Cardiac fibroblast (primary cell): ENCODE measurements at regions not wholly inside any gene's neighbourhood (a gene's known extent, or its start where the extent isn't known, plus 50 kb on each side); places are given as distances from the start of the nearest gene placed in this dataset.

ENCODE experiments used
- DNase-seq, 2 donors: peaks; one replicate each; pipeline versions ENCODE4 v3.0.0 to v3.0.0-alpha.2; 2010; ENCODE audit warnings: low read depth in 2 of 2
- H3K4me3 ChIP-seq, 2 donors: replicated peaks in 1 of 2; 1 replicate in 1 of 2; 2 replicates in 1 of 2; pipeline ENCODE4 v1.5.1; 2011; ENCODE audit warnings: low read depth in 2 of 2, low read length in 2 of 2, mild to moderate bottlenecking in 2 of 2, moderate library complexity in 1 of 2
- TF ChIP-seq, protein P1 (sequence below): IDR thresholded peaks from one replicate; pipeline ENCODE4 v1.5.1; 2011; ENCODE audit warnings: low read depth, mild to moderate bottlenecking, low read length, inconsistent platforms

GRCh38 chr4:125398263-125399002 lies 83.7 kb downstream of the FAT4 start:
- no peak overlapping the region for H3K4me3 ChIP-seq
- DNase-seq = no peak
- TF ChIP-seq, protein P1, sequence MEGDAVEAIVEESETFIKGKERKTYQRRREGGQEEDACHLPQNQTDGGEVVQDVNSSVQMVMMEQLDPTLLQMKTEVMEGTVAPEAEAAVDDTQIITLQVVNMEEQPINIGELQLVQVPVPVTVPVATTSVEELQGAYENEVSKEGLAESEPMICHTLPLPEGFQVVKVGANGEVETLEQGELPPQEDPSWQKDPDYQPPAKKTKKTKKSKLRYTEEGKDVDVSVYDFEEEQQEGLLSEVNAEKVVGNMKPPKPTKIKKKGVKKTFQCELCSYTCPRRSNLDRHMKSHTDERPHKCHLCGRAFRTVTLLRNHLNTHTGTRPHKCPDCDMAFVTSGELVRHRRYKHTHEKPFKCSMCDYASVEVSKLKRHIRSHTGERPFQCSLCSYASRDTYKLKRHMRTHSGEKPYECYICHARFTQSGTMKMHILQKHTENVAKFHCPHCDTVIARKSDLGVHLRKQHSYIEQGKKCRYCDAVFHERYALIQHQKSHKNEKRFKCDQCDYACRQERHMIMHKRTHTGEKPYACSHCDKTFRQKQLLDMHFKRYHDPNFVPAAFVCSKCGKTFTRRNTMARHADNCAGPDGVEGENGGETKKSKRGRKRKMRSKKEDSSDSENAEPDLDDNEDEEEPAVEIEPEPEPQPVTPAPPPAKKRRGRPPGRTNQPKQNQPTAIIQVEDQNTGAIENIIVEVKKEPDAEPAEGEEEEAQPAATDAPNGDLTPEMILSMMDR = no peak

- TF ChIP-seq, protein P1 = no peak
- no peak overlapping the region for H3K4me3 ChIP-seq
- DNase-seq = no peak
Observed at GRCh38 chr4:125400756-125401155, 86.0 kb downstream of the FAT4 start.

- H3K4me3 ChIP-seq = no peak overlapping the region
- TF ChIP-seq, protein P1 = no peak
- no peak for DNase-seq
Observed at GRCh38 chr4:125401784-125402183, 87.0 kb downstream of the FAT4 start.

GRCh38 chr4:125420526-125420925 lies 105.8 kb downstream of the FAT4 start:
- peak in 1 of 2 donors; percentile 19 for DNase-seq

DNA sequence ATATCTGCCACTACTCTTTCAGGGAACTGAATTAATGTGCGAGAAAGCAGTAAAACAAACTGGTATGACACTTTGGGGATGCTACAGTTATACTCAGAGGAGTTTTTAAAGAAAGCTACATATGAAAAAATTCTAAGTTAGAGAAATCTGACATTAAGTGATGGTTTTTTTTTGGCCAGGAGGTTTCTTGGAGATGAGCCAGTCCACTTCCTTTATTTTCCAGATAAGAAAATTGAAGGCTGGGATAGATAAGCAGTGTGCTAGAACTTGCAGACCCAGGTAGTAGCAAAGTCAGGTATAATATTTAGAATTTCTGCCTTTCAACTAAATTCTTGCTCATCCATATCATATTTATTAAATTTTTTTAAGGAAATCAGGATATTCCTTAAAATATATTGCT lies 106.8 kb downstream of the FAT4 start:
- DNase-seq = peak in 1 of 2 donors; percentile 8
- TF ChIP-seq, protein P1 = no peak
- H3K4me3 ChIP-seq = no peak overlapping the region

More at GRCh38 chr4:125420526-125420925, 105.8 kb downstream of the FAT4 start:
- no peak overlapping the region for H3K4me3 ChIP-seq
- TF ChIP-seq, protein P1 = no peak

GRCh38 chr4:125423124-125423523 lies 108.4 kb downstream of the FAT4 start:
- H3K4me3 ChIP-seq = no peak overlapping the region
- DNase-seq = no peak
- TF ChIP-seq, protein P1 = no peak

- TF ChIP-seq, protein P1 = no peak
- no peak overlapping the region for H3K4me3 ChIP-seq
- no peak for DNase-seq
Observed at GRCh38 chr4:125428832-125429231, 114.1 kb downstream of the FAT4 start.
